ENCODE measurements at regions not wholly inside any gene's neighbourhood (a gene's known extent, or its start where the extent isn't known, plus 50 kb on each side); places are given as distances from the start of the nearest gene placed in this dataset.

DNA sequence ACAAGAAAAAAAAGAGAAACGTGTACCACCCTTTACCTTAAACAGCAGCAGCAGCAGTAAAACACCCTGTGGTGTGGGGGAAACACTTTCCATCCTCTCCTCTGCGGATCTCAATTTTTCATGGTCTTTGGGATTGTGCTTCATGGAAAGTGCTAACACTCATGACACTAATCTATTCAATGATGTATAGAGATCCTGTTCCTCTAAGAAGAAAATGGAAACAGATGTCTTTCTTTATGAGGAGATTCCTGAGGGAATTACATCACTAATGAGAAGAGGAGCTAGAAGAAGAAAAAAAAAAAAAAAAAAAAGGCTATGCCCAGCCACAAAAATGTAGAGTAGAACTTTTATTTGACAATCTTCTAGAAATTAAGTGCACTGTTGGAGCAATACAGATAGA is 62.9 kb upstream of the NDST3 start:
- no peak for DNase-seq

DNA sequence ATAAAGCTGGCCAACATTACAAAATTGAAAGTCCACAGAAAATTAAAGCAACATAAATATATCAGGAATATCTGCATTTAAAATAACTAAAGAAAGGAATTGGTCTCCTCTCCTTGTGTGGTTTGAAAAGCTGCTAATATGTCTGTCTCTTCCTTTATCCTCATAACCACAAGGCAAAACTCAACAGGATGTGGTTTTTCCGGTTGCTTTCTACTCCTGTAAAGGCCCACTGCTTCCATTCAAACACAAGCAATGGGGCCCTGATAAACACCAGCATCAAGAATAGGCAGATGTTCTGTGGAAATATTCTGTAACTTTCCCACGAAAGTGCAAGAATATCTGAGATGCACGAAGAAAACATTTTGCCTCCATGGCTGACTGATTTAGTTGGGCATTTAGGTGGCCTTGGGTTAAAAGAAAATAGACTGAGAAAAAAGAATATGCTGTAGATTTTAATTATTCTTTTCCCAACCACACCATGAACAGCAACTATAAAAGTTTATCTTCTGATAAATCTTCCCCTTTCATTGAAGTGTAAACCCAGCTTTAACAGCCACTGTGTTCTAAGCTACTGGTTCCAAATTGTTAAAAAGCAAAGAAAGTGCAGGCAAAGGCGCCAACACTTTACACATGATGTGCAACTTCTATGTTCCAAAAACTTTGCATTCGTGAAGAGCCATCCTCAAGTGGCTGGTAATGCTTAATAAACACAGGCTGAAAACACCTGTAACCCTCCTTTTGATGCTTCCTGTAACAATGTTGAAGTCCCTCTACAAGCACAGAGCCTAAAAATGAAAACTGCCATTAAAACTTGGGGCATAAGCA is 50.5 kb upstream of the NDST3 start:
- DNase-seq = no peak

DNA sequence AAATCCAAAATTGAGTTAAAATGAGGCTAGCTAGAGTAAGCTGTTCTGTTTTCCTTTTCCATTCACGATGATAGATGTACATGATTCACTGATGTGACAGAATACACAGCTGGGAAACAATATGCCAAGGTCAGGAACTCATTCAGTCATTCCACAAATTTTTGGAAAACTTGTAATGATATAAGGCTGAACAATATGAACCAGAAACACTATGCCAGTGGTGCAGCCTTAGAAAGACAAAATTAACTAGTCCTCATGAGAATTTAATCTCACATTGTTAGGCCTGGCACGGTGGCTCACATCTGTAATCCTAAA is 50.0 kb upstream of the NDST3 start:
- no peak for DNase-seq

All from activated CD4-positive, alpha-beta T cell treated with anti-CD3 and anti-CD28 coated beads for 48 hours (primary cell).